ENCODE measurements at regions not wholly inside any gene's neighbourhood (a gene's known extent, or its start where the extent isn't known, plus 50 kb on each side); places are given as distances from the start of the nearest gene placed in this dataset.

DNA sequence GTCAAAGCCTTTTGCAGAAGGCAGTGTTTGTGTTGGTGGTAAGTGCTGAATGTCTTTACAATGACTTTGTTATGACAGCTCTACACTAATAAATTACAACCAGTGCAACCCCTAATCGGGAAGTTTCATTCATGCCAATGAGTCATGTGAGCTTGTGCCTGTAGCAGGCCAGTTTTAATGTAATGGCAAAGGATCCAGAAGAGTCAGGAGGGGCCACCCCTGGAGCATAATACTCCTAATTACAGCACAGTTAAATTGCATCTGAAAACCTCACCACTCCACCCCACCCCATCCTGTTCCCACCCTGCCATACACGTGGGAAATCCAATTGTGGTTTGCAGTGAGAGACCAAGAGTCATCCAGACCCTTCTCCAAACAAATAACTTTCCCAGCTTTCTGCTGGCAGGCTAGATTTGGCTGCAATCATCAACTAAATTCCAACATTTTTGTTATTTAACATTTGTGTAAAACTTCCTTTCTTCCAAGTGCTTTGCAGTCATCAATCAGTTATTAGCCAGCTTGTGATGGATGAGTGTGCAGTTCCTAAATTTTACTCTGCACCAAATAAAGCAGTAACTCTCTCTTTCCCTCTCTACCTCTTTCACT lies 277.3 kb upstream of the FAT3 start (continued):
- TF ChIP-seq, protein P1, sequence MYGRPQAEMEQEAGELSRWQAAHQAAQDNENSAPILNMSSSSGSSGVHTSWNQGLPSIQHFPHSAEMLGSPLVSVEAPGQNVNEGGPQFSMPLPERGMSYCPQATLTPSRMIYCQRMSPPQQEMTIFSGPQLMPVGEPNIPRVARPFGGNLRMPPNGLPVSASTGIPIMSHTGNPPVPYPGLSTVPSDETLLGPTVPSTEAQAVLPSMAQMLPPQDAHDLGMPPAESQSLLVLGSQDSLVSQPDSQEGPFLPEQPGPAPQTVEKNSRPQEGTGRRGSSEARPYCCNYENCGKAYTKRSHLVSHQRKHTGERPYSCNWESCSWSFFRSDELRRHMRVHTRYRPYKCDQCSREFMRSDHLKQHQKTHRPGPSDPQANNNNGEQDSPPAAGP (tag by site-specific recombination; IDR thresholded peaks at IDR 0.05): peak; percentile 79; the same call in 1 of the 2 replicates
- TF ChIP-seq, protein P2, sequence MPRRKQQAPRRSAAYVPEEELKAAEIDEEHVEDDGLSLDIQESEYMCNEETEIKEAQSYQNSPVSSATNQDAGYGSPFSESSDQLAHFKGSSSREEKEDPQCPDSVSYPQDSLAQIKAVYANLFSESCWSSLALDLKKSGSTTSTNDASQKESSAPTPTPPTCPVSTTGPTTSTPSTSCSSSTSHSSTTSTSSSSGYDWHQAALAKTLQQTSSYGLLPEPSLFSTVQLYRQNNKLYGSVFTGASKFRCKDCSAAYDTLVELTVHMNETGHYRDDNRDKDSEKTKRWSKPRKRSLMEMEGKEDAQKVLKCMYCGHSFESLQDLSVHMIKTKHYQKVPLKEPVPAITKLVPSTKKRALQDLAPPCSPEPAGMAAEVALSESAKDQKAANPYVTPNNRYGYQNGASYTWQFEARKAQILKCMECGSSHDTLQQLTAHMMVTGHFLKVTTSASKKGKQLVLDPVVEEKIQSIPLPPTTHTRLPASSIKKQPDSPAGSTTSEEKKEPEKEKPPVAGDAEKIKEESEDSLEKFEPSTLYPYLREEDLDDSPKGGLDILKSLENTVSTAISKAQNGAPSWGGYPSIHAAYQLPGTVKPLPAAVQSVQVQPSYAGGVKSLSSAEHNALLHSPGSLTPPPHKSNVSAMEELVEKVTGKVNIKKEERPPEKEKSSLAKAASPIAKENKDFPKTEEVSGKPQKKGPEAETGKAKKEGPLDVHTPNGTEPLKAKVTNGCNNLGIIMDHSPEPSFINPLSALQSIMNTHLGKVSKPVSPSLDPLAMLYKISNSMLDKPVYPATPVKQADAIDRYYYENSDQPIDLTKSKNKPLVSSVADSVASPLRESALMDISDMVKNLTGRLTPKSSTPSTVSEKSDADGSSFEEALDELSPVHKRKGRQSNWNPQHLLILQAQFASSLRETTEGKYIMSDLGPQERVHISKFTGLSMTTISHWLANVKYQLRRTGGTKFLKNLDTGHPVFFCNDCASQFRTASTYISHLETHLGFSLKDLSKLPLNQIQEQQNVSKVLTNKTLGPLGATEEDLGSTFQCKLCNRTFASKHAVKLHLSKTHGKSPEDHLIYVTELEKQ (tag by site-specific recombination; IDR thresholded peaks at IDR 0.05; ENCODE audit: borderline replicate concordance): no peak
- TF ChIP-seq SCRT2 (tag by site-specific recombination; IDR thresholded peaks at IDR 0.05) (0 out of 2 replicates have a peak, but pooled peaks have one; percentile 12), GLIS2 (tag by site-specific recombination; IDR thresholded peaks at IDR 0.05) (no peak), FEZF1 (tag by site-specific recombination; IDR thresholded peaks at IDR 0.05) (peak; percentile 83), WT1 (tag by site-specific recombination; IDR thresholded peaks at IDR 0.05) (peak; percentile 40; the same call in 1 of the 2 replicates), ZNF626 (tag by site-specific recombination; IDR thresholded peaks at IDR 0.05) (no peak), ZNF529 (tag by site-specific recombination; IDR thresholded peaks at IDR 0.05; ENCODE audit: insufficient replicate concordance) (no peak), ZSCAN30 (tag by site-specific recombination; IDR thresholded peaks at IDR 0.05) (no peak), HOXD13 (CRISPR knock-in tag; IDR thresholded peaks at IDR 0.05; ENCODE audit: borderline replicate concordance) (no peak), ZNF169 (tag by site-specific recombination; IDR thresholded peaks at IDR 0.05) (no peak), ZFP37 (tag by site-specific recombination; IDR thresholded peaks at IDR 0.05) (no peak), SP7 (tag by site-specific recombination; IDR thresholded peaks at IDR 0.05) (peak; percentile 98), OSR2 (tag by site-specific recombination; IDR thresholded peaks at IDR 0.05) (peak; percentile 74), ZNF341 (tag by site-specific recombination; IDR thresholded peaks at IDR 0.05; ENCODE audit: low read depth) (no peak), ZNF629 (tag by site-specific recombination; IDR thresholded peaks at IDR 0.05) (0 out of 2 replicates have a peak, but pooled peaks have one; percentile 19), GLIS1 (tag by site-specific recombination; IDR thresholded peaks at IDR 0.05) (peak; percentile 35; the same call in 1 of the 2 replicates)
- TF ChIP-seq, protein P3, sequence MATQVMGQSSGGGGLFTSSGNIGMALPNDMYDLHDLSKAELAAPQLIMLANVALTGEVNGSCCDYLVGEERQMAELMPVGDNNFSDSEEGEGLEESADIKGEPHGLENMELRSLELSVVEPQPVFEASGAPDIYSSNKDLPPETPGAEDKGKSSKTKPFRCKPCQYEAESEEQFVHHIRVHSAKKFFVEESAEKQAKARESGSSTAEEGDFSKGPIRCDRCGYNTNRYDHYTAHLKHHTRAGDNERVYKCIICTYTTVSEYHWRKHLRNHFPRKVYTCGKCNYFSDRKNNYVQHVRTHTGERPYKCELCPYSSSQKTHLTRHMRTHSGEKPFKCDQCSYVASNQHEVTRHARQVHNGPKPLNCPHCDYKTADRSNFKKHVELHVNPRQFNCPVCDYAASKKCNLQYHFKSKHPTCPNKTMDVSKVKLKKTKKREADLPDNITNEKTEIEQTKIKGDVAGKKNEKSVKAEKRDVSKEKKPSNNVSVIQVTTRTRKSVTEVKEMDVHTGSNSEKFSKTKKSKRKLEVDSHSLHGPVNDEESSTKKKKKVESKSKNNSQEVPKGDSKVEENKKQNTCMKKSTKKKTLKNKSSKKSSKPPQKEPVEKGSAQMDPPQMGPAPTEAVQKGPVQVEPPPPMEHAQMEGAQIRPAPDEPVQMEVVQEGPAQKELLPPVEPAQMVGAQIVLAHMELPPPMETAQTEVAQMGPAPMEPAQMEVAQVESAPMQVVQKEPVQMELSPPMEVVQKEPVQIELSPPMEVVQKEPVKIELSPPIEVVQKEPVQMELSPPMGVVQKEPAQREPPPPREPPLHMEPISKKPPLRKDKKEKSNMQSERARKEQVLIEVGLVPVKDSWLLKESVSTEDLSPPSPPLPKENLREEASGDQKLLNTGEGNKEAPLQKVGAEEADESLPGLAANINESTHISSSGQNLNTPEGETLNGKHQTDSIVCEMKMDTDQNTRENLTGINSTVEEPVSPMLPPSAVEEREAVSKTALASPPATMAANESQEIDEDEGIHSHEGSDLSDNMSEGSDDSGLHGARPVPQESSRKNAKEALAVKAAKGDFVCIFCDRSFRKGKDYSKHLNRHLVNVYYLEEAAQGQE (tag by site-specific recombination; IDR thresholded peaks at IDR 0.05): no peak
- TF ChIP-seq, protein P4, sequence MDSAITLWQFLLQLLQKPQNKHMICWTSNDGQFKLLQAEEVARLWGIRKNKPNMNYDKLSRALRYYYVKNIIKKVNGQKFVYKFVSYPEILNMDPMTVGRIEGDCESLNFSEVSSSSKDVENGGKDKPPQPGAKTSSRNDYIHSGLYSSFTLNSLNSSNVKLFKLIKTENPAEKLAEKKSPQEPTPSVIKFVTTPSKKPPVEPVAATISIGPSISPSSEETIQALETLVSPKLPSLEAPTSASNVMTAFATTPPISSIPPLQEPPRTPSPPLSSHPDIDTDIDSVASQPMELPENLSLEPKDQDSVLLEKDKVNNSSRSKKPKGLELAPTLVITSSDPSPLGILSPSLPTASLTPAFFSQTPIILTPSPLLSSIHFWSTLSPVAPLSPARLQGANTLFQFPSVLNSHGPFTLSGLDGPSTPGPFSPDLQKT (IDR thresholded peaks at IDR 0.05; ENCODE audit: borderline replicate concordance, low read depth, low read length): no peak
- TF ChIP-seq, protein P5, sequence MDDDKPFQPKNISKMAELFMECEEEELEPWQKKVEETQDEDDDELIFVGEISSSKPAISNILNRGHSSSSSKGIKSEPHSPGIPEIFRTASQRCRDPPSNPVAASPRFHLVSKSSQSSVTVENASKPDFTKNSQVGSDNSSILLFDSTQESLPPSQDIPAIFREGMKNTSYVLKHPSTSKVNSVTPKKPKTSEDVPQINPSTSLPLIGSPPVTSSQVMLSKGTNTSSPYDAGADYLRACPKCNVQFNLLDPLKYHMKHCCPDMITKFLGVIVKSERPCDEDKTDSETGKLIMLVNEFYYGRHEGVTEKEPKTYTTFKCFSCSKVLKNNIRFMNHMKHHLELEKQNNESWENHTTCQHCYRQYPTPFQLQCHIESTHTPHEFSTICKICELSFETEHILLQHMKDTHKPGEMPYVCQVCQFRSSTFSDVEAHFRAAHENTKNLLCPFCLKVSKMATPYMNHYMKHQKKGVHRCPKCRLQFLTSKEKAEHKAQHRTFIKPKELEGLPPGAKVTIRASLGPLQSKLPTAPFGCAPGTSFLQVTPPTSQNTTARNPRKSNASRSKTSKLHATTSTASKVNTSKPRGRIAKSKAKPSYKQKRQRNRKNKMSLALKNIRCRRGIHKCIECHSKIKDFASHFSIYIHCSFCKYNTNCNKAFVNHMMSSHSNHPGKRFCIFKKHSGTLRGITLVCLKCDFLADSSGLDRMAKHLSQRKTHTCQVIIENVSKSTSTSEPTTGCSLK (tag by site-specific recombination; IDR thresholded peaks at IDR 0.05): no peak
- TF ChIP-seq, protein P6, sequence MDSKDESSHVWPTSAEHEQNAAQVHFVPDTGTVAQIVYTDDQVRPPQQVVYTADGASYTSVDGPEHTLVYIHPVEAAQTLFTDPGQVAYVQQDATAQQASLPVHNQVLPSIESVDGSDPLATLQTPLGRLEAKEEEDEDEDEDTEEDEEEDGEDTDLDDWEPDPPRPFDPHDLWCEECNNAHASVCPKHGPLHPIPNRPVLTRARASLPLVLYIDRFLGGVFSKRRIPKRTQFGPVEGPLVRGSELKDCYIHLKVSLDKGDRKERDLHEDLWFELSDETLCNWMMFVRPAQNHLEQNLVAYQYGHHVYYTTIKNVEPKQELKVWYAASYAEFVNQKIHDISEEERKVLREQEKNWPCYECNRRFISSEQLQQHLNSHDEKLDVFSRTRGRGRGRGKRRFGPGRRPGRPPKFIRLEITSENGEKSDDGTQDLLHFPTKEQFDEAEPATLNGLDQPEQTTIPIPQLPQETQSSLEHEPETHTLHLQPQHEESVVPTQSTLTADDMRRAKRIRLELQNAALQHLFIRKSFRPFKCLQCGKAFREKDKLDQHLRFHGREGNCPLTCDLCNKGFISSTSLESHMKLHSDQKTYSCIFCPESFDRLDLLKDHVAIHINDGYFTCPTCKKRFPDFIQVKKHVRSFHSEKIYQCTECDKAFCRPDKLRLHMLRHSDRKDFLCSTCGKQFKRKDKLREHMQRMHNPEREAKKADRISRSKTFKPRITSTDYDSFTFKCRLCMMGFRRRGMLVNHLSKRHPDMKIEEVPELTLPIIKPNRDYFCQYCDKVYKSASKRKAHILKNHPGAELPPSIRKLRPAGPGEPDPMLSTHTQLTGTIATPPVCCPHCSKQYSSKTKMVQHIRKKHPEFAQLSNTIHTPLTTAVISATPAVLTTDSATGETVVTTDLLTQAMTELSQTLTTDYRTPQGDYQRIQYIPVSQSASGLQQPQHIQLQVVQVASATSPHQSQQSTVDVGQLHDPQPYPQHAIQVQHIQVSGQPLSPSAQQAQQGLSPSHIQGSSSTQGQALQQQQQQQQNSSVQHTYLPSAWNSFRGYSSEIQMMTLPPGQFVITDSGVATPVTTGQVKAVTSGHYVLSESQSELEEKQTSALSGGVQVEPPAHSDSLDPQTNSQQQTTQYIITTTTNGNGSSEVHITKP (tag by site-specific recombination; IDR thresholded peaks at IDR 0.05): 0 out of 2 replicates have a peak, but pooled peaks have one; percentile 29
- TF ChIP-seq, protein P7, sequence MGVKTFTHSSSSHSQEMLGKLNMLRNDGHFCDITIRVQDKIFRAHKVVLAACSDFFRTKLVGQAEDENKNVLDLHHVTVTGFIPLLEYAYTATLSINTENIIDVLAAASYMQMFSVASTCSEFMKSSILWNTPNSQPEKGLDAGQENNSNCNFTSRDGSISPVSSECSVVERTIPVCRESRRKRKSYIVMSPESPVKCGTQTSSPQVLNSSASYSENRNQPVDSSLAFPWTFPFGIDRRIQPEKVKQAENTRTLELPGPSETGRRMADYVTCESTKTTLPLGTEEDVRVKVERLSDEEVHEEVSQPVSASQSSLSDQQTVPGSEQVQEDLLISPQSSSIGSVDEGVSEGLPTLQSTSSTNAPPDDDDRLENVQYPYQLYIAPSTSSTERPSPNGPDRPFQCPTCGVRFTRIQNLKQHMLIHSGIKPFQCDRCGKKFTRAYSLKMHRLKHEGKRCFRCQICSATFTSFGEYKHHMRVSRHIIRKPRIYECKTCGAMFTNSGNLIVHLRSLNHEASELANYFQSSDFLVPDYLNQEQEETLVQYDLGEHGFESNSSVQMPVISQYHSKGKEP (tag by site-specific recombination; IDR thresholded peaks at IDR 0.05): peak; percentile 66; the same call in 1 of the 2 replicates
